ENCODE measurements at regions not wholly inside any gene's neighbourhood (a gene's known extent, or its start where the extent isn't known, plus 50 kb on each side); places are given as distances from the start of the nearest gene placed in this dataset.

DNA sequence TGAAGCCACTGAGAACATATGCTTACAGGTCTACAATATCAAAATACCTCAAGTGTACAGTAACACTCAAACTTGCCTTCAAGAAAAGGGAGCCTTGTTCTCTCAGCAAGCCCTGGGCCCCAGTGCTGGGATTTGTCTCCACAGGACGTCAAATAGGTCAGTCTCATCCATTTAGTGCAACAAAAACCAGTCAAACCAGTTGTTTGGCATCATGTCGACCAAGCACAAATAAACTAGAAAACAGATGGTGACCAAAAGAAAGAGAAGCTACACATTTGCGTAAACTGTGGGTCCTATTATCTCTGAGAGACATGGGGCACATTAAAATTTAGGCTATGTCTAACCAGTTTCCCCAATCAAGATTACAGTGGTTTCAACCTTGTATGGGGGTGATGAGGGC, 182.6 kb upstream of the PKDCC start:
- DNase-seq (ENCODE audit: low read depth in 2 of 2), result no peak
- H3K79me2 ChIP-seq (ENCODE audit: control insufficient read depth, insufficient read depth, low read length), result no peaks in the 10 kb centered on the region
- TF ChIP-seq, protein P1, sequence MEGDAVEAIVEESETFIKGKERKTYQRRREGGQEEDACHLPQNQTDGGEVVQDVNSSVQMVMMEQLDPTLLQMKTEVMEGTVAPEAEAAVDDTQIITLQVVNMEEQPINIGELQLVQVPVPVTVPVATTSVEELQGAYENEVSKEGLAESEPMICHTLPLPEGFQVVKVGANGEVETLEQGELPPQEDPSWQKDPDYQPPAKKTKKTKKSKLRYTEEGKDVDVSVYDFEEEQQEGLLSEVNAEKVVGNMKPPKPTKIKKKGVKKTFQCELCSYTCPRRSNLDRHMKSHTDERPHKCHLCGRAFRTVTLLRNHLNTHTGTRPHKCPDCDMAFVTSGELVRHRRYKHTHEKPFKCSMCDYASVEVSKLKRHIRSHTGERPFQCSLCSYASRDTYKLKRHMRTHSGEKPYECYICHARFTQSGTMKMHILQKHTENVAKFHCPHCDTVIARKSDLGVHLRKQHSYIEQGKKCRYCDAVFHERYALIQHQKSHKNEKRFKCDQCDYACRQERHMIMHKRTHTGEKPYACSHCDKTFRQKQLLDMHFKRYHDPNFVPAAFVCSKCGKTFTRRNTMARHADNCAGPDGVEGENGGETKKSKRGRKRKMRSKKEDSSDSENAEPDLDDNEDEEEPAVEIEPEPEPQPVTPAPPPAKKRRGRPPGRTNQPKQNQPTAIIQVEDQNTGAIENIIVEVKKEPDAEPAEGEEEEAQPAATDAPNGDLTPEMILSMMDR (conservative IDR thresholded peaks at IDR 0.05 in 1 of 2, IDR thresholded peaks at IDR 0.05 in 1 of 2; ENCODE audit: low read depth in 1 of 2, low read length in 2 of 2), result no peak
- TF ChIP-seq EZH2 (IDR thresholded peaks at IDR 0.05; ENCODE audit: low read length, missing control alignments), result no peak

DNA sequence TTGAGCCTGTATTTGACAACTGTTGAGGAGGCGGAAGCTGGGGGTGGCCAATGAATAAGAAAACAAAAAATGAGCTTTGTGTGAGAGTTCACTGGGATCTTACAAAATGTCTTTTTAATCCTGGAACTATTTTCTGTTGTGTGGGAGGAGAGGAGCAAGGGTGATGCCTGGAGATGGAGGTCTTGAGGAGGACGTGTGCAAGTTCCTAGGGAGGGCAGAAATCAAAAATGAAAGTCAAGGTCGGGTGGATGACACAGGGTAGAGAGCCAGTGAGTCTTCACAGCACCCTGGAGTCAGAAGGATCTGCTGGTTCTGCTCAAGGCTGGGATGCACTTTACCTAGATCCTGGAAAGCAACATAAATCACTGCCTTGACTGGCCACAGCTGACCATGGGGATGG, 180.3 kb upstream of the PKDCC start:
- Histone ChIP-seq H3K4me2 (ENCODE audit: extremely low read depth, insufficient read depth, low read length) (peak overlapping the region; percentile 66), H3K9ac (ENCODE audit: insufficient read depth, low read length) (no peak overlapping the region), H3K4me3 (replicated peaks in 1 of 4; ENCODE audit: control extremely low read depth in 1 of 4, insufficient read depth in 1 of 4, low read depth in 3 of 4, low read length in 4 of 4) (no peak overlapping the region), H3K4me1 (ENCODE audit: control insufficient read depth, extremely low read depth, insufficient read depth, low read length) (peaks cover under 1% of the 10 kb centered on the region), H3K9me3 (ENCODE audit: control insufficient read depth, insufficient read depth, low read depth, low read length) (no peaks in the 10 kb centered on the region), H3K27me3 (ENCODE audit: control insufficient read depth, insufficient read depth, low read length) (no peaks in the 10 kb centered on the region), H2AFZ (ENCODE audit: low read length) (no peak overlapping the region), H3K79me2 (ENCODE audit: control insufficient read depth, insufficient read depth, low read length) (no peaks in the 10 kb centered on the region), H3K27ac (ENCODE audit: insufficient read depth, low read length) (no peak overlapping the region), H3K36me3 (ENCODE audit: control insufficient read depth, insufficient read depth, low read length) (no peaks in the 10 kb centered on the region), H4K20me1 (ENCODE audit: control insufficient read depth, extremely low read depth, insufficient read depth, low read length) (no peaks in the 10 kb centered on the region)
- TF ChIP-seq, protein P1 (conservative IDR thresholded peaks at IDR 0.05 in 1 of 2, IDR thresholded peaks at IDR 0.05 in 1 of 2; ENCODE audit: low read depth in 1 of 2, low read length in 2 of 2), result no peak
- TF ChIP-seq EZH2 (IDR thresholded peaks at IDR 0.05; ENCODE audit: low read length, missing control alignments), result no peak
- DNase-seq (ENCODE audit: low read depth in 2 of 2), result no peak

More for the DNA sequence above, 182.6 kb upstream of the PKDCC start:
- H3K9me3 ChIP-seq (ENCODE audit: control insufficient read depth, insufficient read depth, low read depth, low read length), result no peaks in the 10 kb centered on the region
- H3K27me3 ChIP-seq (ENCODE audit: control insufficient read depth, insufficient read depth, low read length), result no peaks in the 10 kb centered on the region
- no peak overlapping the region for H3K4me2 ChIP-seq (ENCODE audit: extremely low read depth, insufficient read depth, low read length)
- no peak overlapping the region for H2AFZ ChIP-seq (ENCODE audit: low read length)
- H3K9ac ChIP-seq (ENCODE audit: insufficient read depth, low read length), result no peak overlapping the region
- no peaks in the 10 kb centered on the region for H4K20me1 ChIP-seq (ENCODE audit: control insufficient read depth, extremely low read depth, insufficient read depth, low read length)
- H3K36me3 ChIP-seq (ENCODE audit: control insufficient read depth, insufficient read depth, low read length), result no peaks in the 10 kb centered on the region
- no peak overlapping the region for H3K4me3 ChIP-seq (replicated peaks in 1 of 4; ENCODE audit: control extremely low read depth in 1 of 4, insufficient read depth in 1 of 4, low read depth in 3 of 4, low read length in 4 of 4)
- H3K4me1 ChIP-seq (ENCODE audit: control insufficient read depth, extremely low read depth, insufficient read depth, low read length), result peaks cover under 1% of the 10 kb centered on the region
- no peak overlapping the region for H3K27ac ChIP-seq (ENCODE audit: insufficient read depth, low read length)

DNA sequence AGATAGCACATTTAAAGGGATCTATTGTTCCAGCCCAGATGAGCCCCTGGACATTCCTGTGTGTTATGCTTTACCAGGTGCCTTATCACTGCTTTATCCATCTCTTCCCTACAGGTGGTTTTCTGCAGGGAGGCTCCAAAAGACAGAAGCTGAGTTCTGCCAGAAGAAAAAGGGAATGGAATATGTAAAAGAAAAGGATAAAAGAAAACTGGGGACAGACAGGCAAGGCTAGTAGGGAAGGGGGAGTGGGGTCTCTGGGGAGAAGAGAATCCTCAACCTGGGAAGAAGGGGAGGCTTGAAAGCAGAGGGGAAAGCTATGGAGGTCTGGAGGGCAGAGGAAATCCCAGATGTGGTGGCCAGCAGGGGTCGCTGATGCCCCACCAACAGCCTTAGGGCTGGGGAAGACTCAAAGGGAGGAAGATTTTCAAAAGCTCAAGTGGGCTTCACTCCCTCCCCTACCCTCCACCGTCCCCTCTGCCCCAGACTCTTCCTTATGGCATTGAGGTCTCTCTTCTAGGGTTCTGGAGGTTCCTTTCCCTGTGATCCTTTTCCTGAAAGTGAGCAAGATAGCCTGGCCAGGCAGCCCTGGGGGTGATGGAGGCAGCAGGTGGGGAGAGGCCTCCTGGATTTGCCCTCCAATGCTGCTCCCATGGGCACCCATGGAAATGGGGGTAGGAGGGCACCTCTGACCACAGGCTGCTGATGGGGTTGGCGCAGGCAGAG, 178.1 kb upstream of the PKDCC start:
- H3K27me3 ChIP-seq (ENCODE audit: control insufficient read depth, insufficient read depth, low read length), result no peaks in the 10 kb centered on the region
- no peak overlapping the region for H2AFZ ChIP-seq (ENCODE audit: low read length)
- no peak for TF ChIP-seq EZH2 (IDR thresholded peaks at IDR 0.05; ENCODE audit: low read length, missing control alignments)
- TF ChIP-seq, protein P1 (conservative IDR thresholded peaks at IDR 0.05 in 1 of 2, IDR thresholded peaks at IDR 0.05 in 1 of 2; ENCODE audit: low read depth in 1 of 2, low read length in 2 of 2), result peak; percentile 91 to 92
- no peak overlapping the region for H3K4me2 ChIP-seq (ENCODE audit: extremely low read depth, insufficient read depth, low read length)
- DNase-seq (ENCODE audit: low read depth in 2 of 2), result peak; percentile 40 to 71
- H3K27ac ChIP-seq (ENCODE audit: insufficient read depth, low read length), result no peak overlapping the region
- H3K79me2 ChIP-seq (ENCODE audit: control insufficient read depth, insufficient read depth, low read length), result no peaks in the 10 kb centered on the region
- peaks cover 2% of the 10 kb centered on the region for H3K4me1 ChIP-seq (ENCODE audit: control insufficient read depth, extremely low read depth, insufficient read depth, low read length)
- H3K36me3 ChIP-seq (ENCODE audit: control insufficient read depth, insufficient read depth, low read length), result no peaks in the 10 kb centered on the region
- H3K9me3 ChIP-seq (ENCODE audit: control insufficient read depth, insufficient read depth, low read depth, low read length), result no peaks in the 10 kb centered on the region
- H3K9ac ChIP-seq (ENCODE audit: insufficient read depth, low read length), result no peak overlapping the region
- no peaks in the 10 kb centered on the region for H4K20me1 ChIP-seq (ENCODE audit: control insufficient read depth, extremely low read depth, insufficient read depth, low read length)
- H3K4me3 ChIP-seq (replicated peaks in 1 of 4; ENCODE audit: control extremely low read depth in 1 of 4, insufficient read depth in 1 of 4, low read depth in 3 of 4, low read length in 4 of 4), result no peak overlapping the region

Data from fibroblast of lung (primary cell).